B cell (primary cell): ENCODE measurements at regions not wholly inside any gene's neighbourhood (a gene's known extent, or its start where the extent isn't known, plus 50 kb on each side); places are given as distances from the start of the nearest gene placed in this dataset.

Source experiments
- ATAC-seq: fragments of 200-7000 bp; cut with Tn5 transposase; one replicate; pipeline ENCODE4 v1.10.0; 2021; ENCODE audit warnings: low read depth, mild to moderate bottlenecking, moderate number of reproducible peaks, moderate library complexity
- CTCF ChIA-PET: fragments of 350-600 bp; sonication (Branson Sonifier 250); formaldehyde crosslinking; loops from one replicate; lab custom pipeline; 2021; ENCODE audit warnings: antibody characterized with exemption, inconsistent platforms; lab: Charles Lee
- POLR2A ChIA-PET: fragments of 350-600 bp; sonication (Branson Sonifier 250); formaldehyde crosslinking; loops from one replicate; lab custom pipeline; 2021; ENCODE audit warnings: antibody characterized with exemption; lab: Charles Lee
- DNase-seq: peaks from one replicate; pipeline ENCODE4 v3.0.0; 2013
- H2AFZ ChIP-seq: 2 replicates; pipeline ENCODE4 v1.6.1; 2012; ENCODE audit warnings: mild to moderate bottlenecking, low read depth, low read length; ENCODE audit not compliant: insufficient read depth, poor library complexity, severe bottlenecking
- H3K27ac ChIP-seq, 2 donors: 1 replicate in 1 of 2; 2 replicates in 1 of 2; pipeline ENCODE4 v1.5.1; 2012 to 2013; ENCODE audit warnings: low read length in 2 of 2, mild to moderate bottlenecking in 2 of 2, moderate library complexity in 1 of 2
- H3K27me3 ChIP-seq, 4 experiments: fragments of 200-600 bp in 1 of 4; sonication (generic) in 1 of 4; replicated peaks in 1 of 4; 1 replicate in 2 of 4; 2 replicates in 2 of 4; pipeline versions ENCODE4 v1.6.1 to v1.7.0; 2013 to 2016; ENCODE audit warnings: low read length in 3 of 4, mild to moderate bottlenecking in 2 of 4, mixed read lengths in 1 of 4, moderate library complexity in 1 of 4; ENCODE audit not compliant: insufficient read depth in 4 of 4, control insufficient read depth in 3 of 4; ENCODE audit errors: control extremely low read depth in 1 of 4
- H3K36me3 ChIP-seq, 2 experiments: replicated peaks in 1 of 2; 1 replicate in 1 of 2; 2 replicates in 1 of 2; pipeline versions ENCODE4 v1.6.1 to v1.7.1; 2013; ENCODE audit warnings: low read length in 1 of 2; ENCODE audit not compliant: insufficient read depth in 2 of 2, control insufficient read depth in 1 of 2; ENCODE audit errors: control extremely low read depth in 1 of 2, extremely low read depth in 1 of 2
- H3K4me1 ChIP-seq, 2 donors: fragments of 200-600 bp in 1 of 2; sonication (generic) in 1 of 2; 1 replicate in 1 of 2; 2 replicates in 1 of 2; pipeline versions ENCODE4 v1.5.1 to v1.6.1; 2013 to 2017; ENCODE audit warnings: low read length in 2 of 2; ENCODE audit not compliant: control insufficient read depth in 2 of 2, insufficient read depth in 2 of 2
- H3K4me2 ChIP-seq: replicated peaks from 2 replicates; pipeline ENCODE3; 2012; ENCODE audit warnings: mild to moderate bottlenecking, low read depth, low read length; ENCODE audit not compliant: poor library complexity, severe bottlenecking
- H3K4me3 ChIP-seq, 5 experiments: fragments of 200-600 bp in 1 of 5; sonication (generic) in 1 of 5; 1 replicate in 3 of 5; 2 replicates in 2 of 5; pipeline versions ENCODE4 v1.5.1 to v1.7.0; 2011 to 2016; ENCODE audit warnings: low read length in 4 of 5, mild to moderate bottlenecking in 4 of 5, low read depth in 2 of 5, control low read depth in 1 of 5, moderate library complexity in 1 of 5; ENCODE audit not compliant: insufficient read depth in 1 of 5; ENCODE audit errors: control extremely low read depth in 1 of 5, extremely low read depth in 1 of 5
- H3K79me2 ChIP-seq: fragments of 200-600 bp; sonication (generic); one replicate; pipeline ENCODE4 v1.6.0; 2016; ENCODE audit warnings: low read length; ENCODE audit not compliant: control insufficient read depth, insufficient read depth
- H3K9ac ChIP-seq: fragments of 200-600 bp; sonication (generic); 2 replicates; pipeline ENCODE4 v1.6.1; 2017; ENCODE audit warnings: mild to moderate bottlenecking, low read length, moderate library complexity
- H3K9me3 ChIP-seq, 3 donors: one replicate each; pipeline versions ENCODE4 v1.6.1 to v1.7.1; 2013; ENCODE audit warnings: low read length in 2 of 3; ENCODE audit not compliant: control insufficient read depth in 2 of 3, insufficient read depth in 1 of 3; ENCODE audit errors: control extremely low read depth in 1 of 3
- H4K20me1 ChIP-seq: 2 replicates; pipeline ENCODE4 v1.6.0; 2012; ENCODE audit warnings: mild to moderate bottlenecking, low read length; ENCODE audit not compliant: insufficient read depth, control insufficient read depth, poor library complexity, severe bottlenecking
- H3K27ac Mint-ChIP-seq: one replicate; pipeline ENCODE4 v1.8.0; 2021; ENCODE audit warnings: mixed read lengths
- H3K27me3 Mint-ChIP-seq: one replicate; pipeline ENCODE4 v1.8.0; 2021; ENCODE audit warnings: mixed read lengths
- H3K4me1 Mint-ChIP-seq: one replicate; pipeline ENCODE4 v1.8.0; 2021; ENCODE audit warnings: mixed read lengths
- H3K4me3 Mint-ChIP-seq: one replicate; pipeline ENCODE4 v1.8.0; 2021; ENCODE audit warnings: mixed read lengths
- H3K9me3 Mint-ChIP-seq: one replicate; pipeline ENCODE4 v1.8.0; 2022; ENCODE audit warnings: mixed read lengths; ENCODE audit not compliant: insufficient read depth
- EZH2 ChIP-seq: IDR thresholded peaks from 2 replicates; pipeline ENCODE4 v1.6.1; 2012; ENCODE audit warnings: borderline replicate concordance, low read depth, mild to moderate bottlenecking, moderate library complexity, low read length; ENCODE audit not compliant: insufficient read depth, poor library complexity, severe bottlenecking
- WGBS: methylation state at CpG from one replicate; pipeline ENCODE4 v1.1.5; 2013; ENCODE audit warnings: missing lambda C conversion rate; ENCODE audit not compliant: insufficient coverage; 5-methylcytosine and 5-hydroxymethylcytosine counted together
- intact Hi-C: fragments of 100-400 bp; cut with micrococcal nuclease; formaldehyde crosslinking; loops from one replicate; pipeline ENCODE4 v1.10.0; 2022
- TF ChIP-seq, protein P1 (sequence below): fragments of 200-600 bp; IDR thresholded peaks from one replicate; pipeline ENCODE4 v1.8.0; 2022; ENCODE audit warnings: antibody characterized with exemption, mild to moderate bottlenecking

DNA sequence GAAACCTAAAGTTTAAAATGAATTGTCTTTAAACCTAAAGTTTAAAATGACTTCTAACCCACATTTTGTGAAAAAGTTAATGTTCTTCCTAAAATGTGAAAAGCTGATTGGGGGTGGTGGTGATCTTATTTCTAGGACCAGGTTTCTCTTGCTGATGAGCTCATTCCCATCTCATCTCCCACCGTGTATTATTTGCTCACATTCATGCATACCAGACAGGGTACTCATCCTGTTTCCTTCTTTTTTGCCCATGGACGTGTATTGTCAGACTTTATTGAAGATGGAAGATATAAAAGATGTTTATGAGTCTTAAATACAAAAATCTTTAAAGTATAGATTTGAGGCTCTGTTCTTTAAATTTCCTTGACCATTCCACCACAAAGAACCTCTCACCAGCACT is 70.1 kb upstream of the MPHOSPH6 start:
- H3K4me1 ChIP-seq = no peaks in the 10 kb centered on the region
- TF ChIP-seq EZH2 = no peak
- TF ChIP-seq, protein P1, sequence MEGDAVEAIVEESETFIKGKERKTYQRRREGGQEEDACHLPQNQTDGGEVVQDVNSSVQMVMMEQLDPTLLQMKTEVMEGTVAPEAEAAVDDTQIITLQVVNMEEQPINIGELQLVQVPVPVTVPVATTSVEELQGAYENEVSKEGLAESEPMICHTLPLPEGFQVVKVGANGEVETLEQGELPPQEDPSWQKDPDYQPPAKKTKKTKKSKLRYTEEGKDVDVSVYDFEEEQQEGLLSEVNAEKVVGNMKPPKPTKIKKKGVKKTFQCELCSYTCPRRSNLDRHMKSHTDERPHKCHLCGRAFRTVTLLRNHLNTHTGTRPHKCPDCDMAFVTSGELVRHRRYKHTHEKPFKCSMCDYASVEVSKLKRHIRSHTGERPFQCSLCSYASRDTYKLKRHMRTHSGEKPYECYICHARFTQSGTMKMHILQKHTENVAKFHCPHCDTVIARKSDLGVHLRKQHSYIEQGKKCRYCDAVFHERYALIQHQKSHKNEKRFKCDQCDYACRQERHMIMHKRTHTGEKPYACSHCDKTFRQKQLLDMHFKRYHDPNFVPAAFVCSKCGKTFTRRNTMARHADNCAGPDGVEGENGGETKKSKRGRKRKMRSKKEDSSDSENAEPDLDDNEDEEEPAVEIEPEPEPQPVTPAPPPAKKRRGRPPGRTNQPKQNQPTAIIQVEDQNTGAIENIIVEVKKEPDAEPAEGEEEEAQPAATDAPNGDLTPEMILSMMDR = no peak
- DNase-seq = no peak
- no peak overlapping the region for H3K4me3 ChIP-seq
- H3K27me3 ChIP-seq = no peaks in the 10 kb centered on the region
- peaks cover 2% of the 10 kb centered on the region for H3K4me1 Mint-ChIP-seq
- H3K9ac ChIP-seq = no peak overlapping the region
- CTCF ChIA-PET = interaction anchor here (0.7 kb wide), 1 partner anchor 10 kb away, joined by 3 read pairs; no protein-coding TSS in a partner anchor
- intact Hi-C loops = no loop called here
- no peak overlapping the region for H3K27ac ChIP-seq
- H4K20me1 ChIP-seq = no peaks in the 10 kb centered on the region
- no peak overlapping the region for H3K27ac Mint-ChIP-seq
- H3K79me2 ChIP-seq = no peaks in the 10 kb centered on the region
- POLR2A ChIA-PET = no interaction called here
- no CpG with 5 or more reads among the region's 2 CpGs for WGBS
- no peak overlapping the region for H3K4me2 ChIP-seq
- H3K9me3 Mint-ChIP-seq = peaks cover 12% of the 10 kb centered on the region
- peaks cover 0 to 3% (median 0%) of the 10 kb centered on the region in 3 donors for H3K9me3 ChIP-seq
- H3K36me3 ChIP-seq = no peaks in the 10 kb centered on the region
- H3K4me3 Mint-ChIP-seq = no peak overlapping the region
- no peak for ATAC-seq
- peaks cover 52% of the 10 kb centered on the region for H3K27me3 Mint-ChIP-seq
- no peak overlapping the region for H2AFZ ChIP-seq

DNA sequence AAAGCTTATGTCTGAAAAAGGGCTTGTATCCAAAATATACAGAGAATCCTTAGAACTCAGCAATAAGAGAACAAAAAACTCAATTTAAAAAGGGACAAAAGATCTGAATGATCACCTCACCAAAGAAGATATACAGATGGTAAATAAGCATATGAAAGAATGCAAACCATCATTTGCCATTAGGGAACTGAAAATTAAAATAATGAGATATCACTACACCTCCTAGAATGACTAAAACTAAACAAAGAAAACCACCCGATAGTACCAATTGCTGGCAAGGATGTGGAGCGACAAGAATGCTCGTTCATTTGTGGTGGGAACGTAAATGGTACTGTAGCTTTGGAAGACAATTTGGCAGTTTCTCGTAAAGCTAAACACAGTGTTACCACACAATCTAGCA is 66.9 kb upstream of the MPHOSPH6 start:
- DNase-seq (no peak), ATAC-seq (no peak)
- Histone ChIP-seq H3K27me3 (no peaks in the 10 kb centered on the region), H3K4me3 (no peak overlapping the region), H3K79me2 (no peaks in the 10 kb centered on the region), H3K9me3 (peaks cover 0 to 3% (median 0%) of the 10 kb centered on the region in 3 donors), H3K27ac (no peak overlapping the region), H3K9ac (no peak overlapping the region), H3K4me1 (no peaks in the 10 kb centered on the region), H3K4me2 (no peak overlapping the region), H2AFZ (no peak overlapping the region), H4K20me1 (no peaks in the 10 kb centered on the region), H3K36me3 (no peaks in the 10 kb centered on the region)
- Mint-ChIP-seq H3K4me3 (no peak overlapping the region), H3K27ac (no peak overlapping the region), H3K9me3 (no peaks in the 10 kb centered on the region), H3K4me1 (peaks cover 2% of the 10 kb centered on the region), H3K27me3 (peaks cover 51% of the 10 kb centered on the region)
- WGBS = 80% methylated on average over 2 of the region's 5 CpGs
- no peak for TF ChIP-seq EZH2
- POLR2A ChIA-PET = no interaction called here
- CTCF ChIA-PET = interaction anchor here (1.2 kb wide), 1 partner anchor 28 kb away, joined by 5 read pairs; no protein-coding TSS in a partner anchor
- intact Hi-C loops = loop anchor here (10.0 kb wide), 1 partner anchor 1032 kb away; no protein-coding TSS in a partner anchor
